Nephron progenitor cell (in vitro differentiated cells): ENCODE measurements at regions not wholly inside any gene's neighbourhood (a gene's known extent, or its start where the extent isn't known, plus 50 kb on each side); places are given as distances from the start of the nearest gene placed in this dataset.

ENCODE experiments used
- DNase-seq: peaks from one replicate; pipeline ENCODE4 v3.0.0; 2021
- H3K27ac Mint-ChIP-seq: 2 replicates; pipeline ENCODE4 v1.8.0; 2021; ENCODE audit warnings: mild to moderate bottlenecking, moderate library complexity, mixed read lengths
- H3K27me3 Mint-ChIP-seq: 2 replicates; pipeline ENCODE4 v1.8.0; 2021; ENCODE audit warnings: mild to moderate bottlenecking, low read depth, mixed read lengths; ENCODE audit not compliant: poor library complexity
- H3K36me3 Mint-ChIP-seq: 2 replicates; pipeline ENCODE4 v1.8.0; 2021; ENCODE audit warnings: low read depth, mixed read lengths
- H3K4me1 Mint-ChIP-seq: 2 replicates; pipeline ENCODE4 v1.8.0; 2021; ENCODE audit warnings: mixed read lengths
- H3K4me3 Mint-ChIP-seq: 2 replicates; pipeline ENCODE4 v1.8.0; 2021; ENCODE audit warnings: mild to moderate bottlenecking, moderate library complexity, mixed read lengths
- H3K9me3 Mint-ChIP-seq: 2 replicates; pipeline ENCODE4 v1.8.0; 2021; ENCODE audit warnings: mild to moderate bottlenecking, moderate library complexity, mixed read lengths
- TF ChIP-seq, protein P1 (sequence below): fragments of 200-600 bp; sonication (generic); IDR thresholded peaks from 2 replicates; pipeline ENCODE4 v1.5.0; 2021; ENCODE audit warnings: antibody characterized with exemption

- Mint-ChIP-seq H3K27me3 (peaks cover 4% of the 10 kb centered on the region), H3K4me1 (no peaks in the 10 kb centered on the region), H3K9me3 (peaks cover under 1% of the 10 kb centered on the region), H3K27ac (no peak overlapping the region), H3K4me3 (no peak overlapping the region), H3K36me3 (no peaks in the 10 kb centered on the region)
- DNase-seq = no peak
- TF ChIP-seq, protein P1, sequence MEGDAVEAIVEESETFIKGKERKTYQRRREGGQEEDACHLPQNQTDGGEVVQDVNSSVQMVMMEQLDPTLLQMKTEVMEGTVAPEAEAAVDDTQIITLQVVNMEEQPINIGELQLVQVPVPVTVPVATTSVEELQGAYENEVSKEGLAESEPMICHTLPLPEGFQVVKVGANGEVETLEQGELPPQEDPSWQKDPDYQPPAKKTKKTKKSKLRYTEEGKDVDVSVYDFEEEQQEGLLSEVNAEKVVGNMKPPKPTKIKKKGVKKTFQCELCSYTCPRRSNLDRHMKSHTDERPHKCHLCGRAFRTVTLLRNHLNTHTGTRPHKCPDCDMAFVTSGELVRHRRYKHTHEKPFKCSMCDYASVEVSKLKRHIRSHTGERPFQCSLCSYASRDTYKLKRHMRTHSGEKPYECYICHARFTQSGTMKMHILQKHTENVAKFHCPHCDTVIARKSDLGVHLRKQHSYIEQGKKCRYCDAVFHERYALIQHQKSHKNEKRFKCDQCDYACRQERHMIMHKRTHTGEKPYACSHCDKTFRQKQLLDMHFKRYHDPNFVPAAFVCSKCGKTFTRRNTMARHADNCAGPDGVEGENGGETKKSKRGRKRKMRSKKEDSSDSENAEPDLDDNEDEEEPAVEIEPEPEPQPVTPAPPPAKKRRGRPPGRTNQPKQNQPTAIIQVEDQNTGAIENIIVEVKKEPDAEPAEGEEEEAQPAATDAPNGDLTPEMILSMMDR = no peak
These were observed 394.1 kb upstream of the NBEA start for GRCh38 chr13:34547929-34548328.

- no peaks in the 10 kb centered on the region for H3K9me3 Mint-ChIP-seq
- TF ChIP-seq, protein P1 = no peak
- H3K4me1 Mint-ChIP-seq = peaks cover 6% of the 10 kb centered on the region
- H3K27ac Mint-ChIP-seq = no peak overlapping the region
- H3K4me3 Mint-ChIP-seq = no peak overlapping the region
- no peak for DNase-seq
- no peaks in the 10 kb centered on the region for H3K27me3 Mint-ChIP-seq
- H3K36me3 Mint-ChIP-seq = no peaks in the 10 kb centered on the region
These were observed 388.7 kb upstream of the NBEA start for GRCh38 chr13:34553376-34553775.

- H3K4me1 Mint-ChIP-seq = peaks cover 6% of the 10 kb centered on the region
- H3K36me3 Mint-ChIP-seq = no peaks in the 10 kb centered on the region
- DNase-seq = no peak
- H3K9me3 Mint-ChIP-seq = no peaks in the 10 kb centered on the region
- H3K4me3 Mint-ChIP-seq = no peak overlapping the region
- TF ChIP-seq, protein P1 = no peak
- no peak overlapping the region for H3K27ac Mint-ChIP-seq
- peaks cover 3% of the 10 kb centered on the region for H3K27me3 Mint-ChIP-seq
These were observed 386.1 kb upstream of the NBEA start for GRCh38 chr13:34555988-34556387.

DNA sequence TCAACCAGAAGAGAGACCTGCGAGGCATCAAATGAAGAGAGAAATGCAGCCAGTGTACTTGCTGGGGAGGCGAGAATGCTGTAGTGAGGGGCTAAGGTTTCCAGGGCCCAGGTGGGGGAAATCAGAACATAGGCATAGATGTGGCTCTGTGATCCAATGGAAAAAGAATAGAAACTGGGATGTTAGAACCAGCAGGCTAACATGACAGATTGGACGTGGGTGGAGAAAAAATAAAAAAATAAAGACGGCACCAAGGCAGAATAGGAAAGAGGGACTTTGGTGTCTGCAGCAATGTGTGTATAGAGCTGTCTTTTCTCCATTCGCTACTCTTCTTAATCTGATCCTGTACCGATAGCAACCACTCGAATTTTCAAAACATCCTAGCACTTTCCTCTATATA, 381.0 kb upstream of the NBEA start:
- no peak for DNase-seq
- TF ChIP-seq, protein P1 = no peak
- Mint-ChIP-seq H3K27ac (peak overlapping the region; percentile 19), H3K4me3 (no peak overlapping the region), H3K36me3 (no peaks in the 10 kb centered on the region), H3K27me3 (peaks cover 8% of the 10 kb centered on the region), H3K9me3 (peaks cover 4% of the 10 kb centered on the region), H3K4me1 (peaks cover 6% of the 10 kb centered on the region)

- H3K4me3 Mint-ChIP-seq = no peak overlapping the region
- H3K4me1 Mint-ChIP-seq = no peaks in the 10 kb centered on the region
- no peak overlapping the region for H3K27ac Mint-ChIP-seq
- H3K9me3 Mint-ChIP-seq = peaks cover 4% of the 10 kb centered on the region
- H3K27me3 Mint-ChIP-seq = peaks cover 7% of the 10 kb centered on the region
- no peaks in the 10 kb centered on the region for H3K36me3 Mint-ChIP-seq
- TF ChIP-seq, protein P1 = no peak
- no peak for DNase-seq
These were observed 374.5 kb upstream of the NBEA start for GRCh38 chr13:34567597-34567996.

DNA sequence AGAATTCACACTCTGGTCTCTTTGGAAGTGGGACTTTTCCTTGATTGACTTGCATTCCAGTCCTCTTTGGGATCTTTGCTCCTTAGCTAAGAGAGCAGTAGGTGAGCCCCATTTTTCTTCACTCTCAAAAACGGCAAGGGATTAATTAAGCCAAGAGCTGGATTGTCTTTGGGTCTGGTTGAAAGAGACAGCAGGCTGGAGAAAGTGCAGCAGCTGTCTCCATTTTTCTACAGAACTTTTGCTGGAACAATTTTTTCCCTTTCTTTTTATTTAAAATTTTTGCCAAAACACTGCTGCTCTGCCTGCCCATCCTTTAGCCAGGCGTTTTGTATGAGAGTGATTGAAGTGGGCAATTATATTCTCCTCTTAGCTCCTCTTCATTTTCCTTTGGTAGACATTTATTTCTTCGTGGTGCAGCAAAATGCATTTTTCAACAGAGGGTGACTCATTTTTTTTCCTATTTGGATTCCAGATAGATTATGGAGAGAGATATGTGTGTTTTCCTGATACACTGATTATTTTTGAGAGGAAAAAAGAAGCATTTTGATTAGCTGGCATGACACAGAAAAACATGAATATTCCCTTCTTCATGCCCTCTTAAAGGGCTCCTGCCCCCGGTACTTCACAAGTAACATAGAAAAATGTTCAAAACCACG, 371.2 kb upstream of the NBEA start:
- TF ChIP-seq, protein P1 = no peak
- Mint-ChIP-seq H3K27ac (no peak overlapping the region), H3K27me3 (peaks cover 3% of the 10 kb centered on the region), H3K9me3 (no peaks in the 10 kb centered on the region), H3K36me3 (no peaks in the 10 kb centered on the region), H3K4me3 (no peak overlapping the region), H3K4me1 (no peaks in the 10 kb centered on the region)
- no peak for DNase-seq
